ENCODE measurements at regions not wholly inside any gene's neighbourhood (a gene's known extent, or its start where the extent isn't known, plus 50 kb on each side); places are given as distances from the start of the nearest gene placed in this dataset.
A peak's percentile ranks its signal among the peaks of the same experiment; 100 is the strongest.

- TF ChIP-seq CTCF (IDR thresholded peaks at IDR 0.05; ENCODE audit: unreplicated experiment), result no peak
- H3K4me1 Mint-ChIP-seq (ENCODE audit: low read depth), result peaks cover 12% of the 10 kb centered on the region
- peaks cover 13% of the 10 kb centered on the region for H3K9me3 Mint-ChIP-seq (ENCODE audit: low read depth)
- H3K27me3 Mint-ChIP-seq, result no peaks in the 10 kb centered on the region
- H3K27ac Mint-ChIP-seq, result peak overlapping the region; percentile 100
- peaks cover 3% of the 10 kb centered on the region for H3K36me3 Mint-ChIP-seq (ENCODE audit: insufficient read depth)
- H3K4me3 Mint-ChIP-seq (ENCODE audit: low read depth), result peak overlapping the region; percentile 86
- DNase-seq (ENCODE audit: low spot score, unreplicated experiment), result peak; percentile 85
Measured at GRCh38 chr6:26285143-26286134, 79.6 kb upstream of the BTN3A2 start.

DNA sequence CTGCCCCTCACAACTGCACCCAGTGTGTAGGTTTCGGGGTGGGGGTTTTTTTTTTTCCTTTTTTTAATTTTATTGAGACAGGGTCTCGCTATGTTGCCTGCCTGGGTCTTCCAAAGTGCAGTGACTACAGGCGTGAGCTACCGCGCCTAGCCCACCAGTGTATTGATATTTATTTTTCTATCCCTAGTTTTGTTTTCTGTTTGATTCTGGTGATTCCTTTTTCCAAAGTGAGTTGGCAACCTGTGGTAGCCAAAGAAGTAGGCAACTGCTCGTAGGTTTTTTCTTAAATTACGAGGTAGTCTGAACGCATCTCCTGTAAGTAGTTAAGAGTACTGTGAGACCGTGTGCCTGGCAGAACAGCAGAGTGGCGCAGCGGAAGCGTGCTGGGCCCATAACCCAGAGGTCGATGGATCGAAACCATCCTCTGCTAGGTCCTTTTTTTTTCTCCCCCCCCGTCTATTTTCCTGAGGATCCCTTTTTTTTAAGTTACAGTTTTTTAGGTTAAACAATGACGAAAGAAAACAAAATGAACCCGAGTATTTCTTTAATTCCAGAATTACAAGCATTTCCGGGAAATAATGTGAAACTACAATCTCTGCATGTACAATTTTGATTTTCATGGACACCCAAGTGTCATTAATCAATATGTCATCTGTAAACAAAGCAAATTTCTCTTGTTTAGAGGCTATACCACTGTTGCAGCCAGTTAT is 78.7 kb upstream of the BTN3A2 start:
- no peak for TF ChIP-seq CTCF (IDR thresholded peaks at IDR 0.05; ENCODE audit: unreplicated experiment)
- Mint-ChIP-seq H3K9me3 (ENCODE audit: low read depth) (peaks cover 13% of the 10 kb centered on the region), H3K27ac (peak overlapping the region; percentile 100), H3K36me3 (ENCODE audit: insufficient read depth) (peaks cover 3% of the 10 kb centered on the region), H3K27me3 (no peaks in the 10 kb centered on the region), H3K4me1 (ENCODE audit: low read depth) (peaks cover 9% of the 10 kb centered on the region), H3K4me3 (ENCODE audit: low read depth) (peak overlapping the region; percentile 86)
- peak; percentile 61 for DNase-seq (ENCODE audit: low spot score, unreplicated experiment)

- no peak for DNase-seq (ENCODE audit: low spot score, unreplicated experiment)
- Mint-ChIP-seq H3K27ac (no peak overlapping the region), H3K4me3 (ENCODE audit: low read depth) (no peak overlapping the region), H3K36me3 (ENCODE audit: insufficient read depth) (peaks cover 3% of the 10 kb centered on the region), H3K27me3 (no peaks in the 10 kb centered on the region), H3K9me3 (ENCODE audit: low read depth) (peaks cover 13% of the 10 kb centered on the region), H3K4me1 (ENCODE audit: low read depth) (peaks cover 3% of the 10 kb centered on the region)
- TF ChIP-seq CTCF (IDR thresholded peaks at IDR 0.05; ENCODE audit: unreplicated experiment), result no peak
Measured at GRCh38 chr6:26288155-26288554, 76.8 kb upstream of the BTN3A2 start.

DNA sequence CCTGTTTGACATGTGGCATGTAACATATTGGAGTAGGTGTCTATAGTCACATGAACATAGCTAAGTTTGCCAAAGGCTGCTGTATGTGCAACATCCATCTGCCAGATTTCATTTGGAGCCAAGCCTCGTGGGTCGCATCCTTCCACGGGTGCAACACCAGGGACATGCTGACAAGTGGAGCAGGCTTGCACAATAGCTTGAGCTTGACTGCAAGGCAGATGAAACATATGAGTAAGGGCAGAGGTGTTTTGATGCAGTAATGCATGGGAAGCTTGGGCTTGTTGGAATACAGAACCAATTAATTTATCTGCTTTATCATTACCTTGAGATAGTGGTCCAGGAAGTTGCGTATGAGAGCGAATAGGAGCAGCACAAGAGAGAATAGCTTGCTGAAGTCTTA is 74.1 kb upstream of the BTN3A2 start:
- Mint-ChIP-seq H3K9me3 (ENCODE audit: low read depth) (peaks cover 13% of the 10 kb centered on the region), H3K36me3 (ENCODE audit: insufficient read depth) (peaks cover 3% of the 10 kb centered on the region), H3K4me3 (ENCODE audit: low read depth) (no peak overlapping the region), H3K27ac (no peak overlapping the region), H3K4me1 (ENCODE audit: low read depth) (peaks cover 5% of the 10 kb centered on the region), H3K27me3 (no peaks in the 10 kb centered on the region)
- no peak for TF ChIP-seq CTCF (IDR thresholded peaks at IDR 0.05; ENCODE audit: unreplicated experiment)
- DNase-seq (ENCODE audit: low spot score, unreplicated experiment), result no peak

DNA sequence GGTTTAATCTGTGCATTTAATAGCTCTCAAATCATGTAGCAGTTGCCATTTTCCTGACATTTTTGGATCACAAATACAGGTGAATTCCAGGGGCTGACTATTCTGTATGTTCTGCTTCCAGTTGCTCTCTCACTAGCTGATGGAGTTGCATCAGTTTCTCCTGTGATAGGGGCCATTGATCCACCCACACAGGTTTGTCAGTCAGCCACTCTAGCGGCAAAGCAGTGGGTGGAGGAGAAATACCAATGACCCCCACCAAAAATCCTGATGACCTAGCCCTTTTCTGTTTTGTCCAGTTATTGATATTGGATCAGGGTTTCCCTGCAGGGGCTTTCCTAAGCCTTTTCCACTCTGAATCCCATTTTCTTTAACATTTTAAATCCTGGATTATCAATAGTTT is 72.3 kb upstream of the BTN3A2 start:
- no peaks in the 10 kb centered on the region for H3K36me3 Mint-ChIP-seq (ENCODE audit: insufficient read depth)
- DNase-seq (ENCODE audit: low spot score, unreplicated experiment), result no peak
- no peak overlapping the region for H3K4me3 Mint-ChIP-seq (ENCODE audit: low read depth)
- TF ChIP-seq CTCF (IDR thresholded peaks at IDR 0.05; ENCODE audit: unreplicated experiment), result no peak
- H3K4me1 Mint-ChIP-seq (ENCODE audit: low read depth), result peaks cover 3% of the 10 kb centered on the region
- no peak overlapping the region for H3K27ac Mint-ChIP-seq
- H3K9me3 Mint-ChIP-seq (ENCODE audit: low read depth), result peaks cover 11% of the 10 kb centered on the region
- H3K27me3 Mint-ChIP-seq, result no peaks in the 10 kb centered on the region

All from progenitor cell of endocrine pancreas (in vitro differentiated cells).